ENCODE measurements at regions not wholly inside any gene's neighbourhood (a gene's known extent, or its start where the extent isn't known, plus 50 kb on each side); places are given as distances from the start of the nearest gene placed in this dataset.

GRCh38 chr2:226064932-226065570 is 665.5 kb downstream of the NYAP2 start:
- TF ChIP-seq CTCF (IDR thresholded peaks at IDR 0.05; ENCODE audit: insufficient read depth, low read length) = no peak
- TF ChIP-seq POLR2AphosphoS5 (IDR thresholded peaks at IDR 0.05; ENCODE audit: low read depth) = no peak
